Right renal pelvis (tissue), 4 donors: ENCODE measurements at regions not wholly inside any gene's neighbourhood (a gene's known extent, or its start where the extent isn't known, plus 50 kb on each side); places are given as distances from the start of the nearest gene placed in this dataset.

Experiments
- DNase-seq, 4 donors: peaks; one replicate each; pipeline ENCODE4 v3.0.0-alpha.2; 2013; ENCODE audit warnings: low read depth in 4 of 4, low spot score in 3 of 4, missing footprints in 1 of 4

GRCh38 chr10:89829262-89829886 is 128.0 kb downstream of the KIF20B start:
- DNase-seq = no peak

GRCh38 chr10:89829887-89830269 is 128.5 kb downstream of the KIF20B start:
- no peak for DNase-seq

GRCh38 chr10:89830624-89831023 is 129.2 kb downstream of the KIF20B start:
- no peak for DNase-seq

GRCh38 chr10:89836840-89837164 is 135.4 kb downstream of the KIF20B start:
- no peak for DNase-seq

GRCh38 chr10:89837165-89838043 is 136.0 kb downstream of the KIF20B start:
- DNase-seq = peak; percentile 35 to 57 (median 40)

GRCh38 chr10:89838044-89838615 is 136.7 kb downstream of the KIF20B start:
- no peak for DNase-seq

GRCh38 chr10:89845541-89846280 is 144.3 kb downstream of the KIF20B start:
- no peak for DNase-seq

GRCh38 chr10:89846281-89846630 is 144.9 kb downstream of the KIF20B start:
- DNase-seq = no peak

GRCh38 chr10:89846786-89847185 is 145.4 kb downstream of the KIF20B start:
- DNase-seq = no peak

GRCh38 chr10:89852872-89853271 is 151.5 kb downstream of the KIF20B start:
- DNase-seq = no peak

GRCh38 chr10:89853781-89854191 is 152.4 kb downstream of the KIF20B start:
- DNase-seq = no peak

- no peak for DNase-seq
These were observed 156.1 kb downstream of the KIF20B start for GRCh38 chr10:89857431-89858042.

- no peak for DNase-seq
These were observed 159.8 kb downstream of the KIF20B start for GRCh38 chr10:89861199-89861573.

GRCh38 chr10:89861584-89862301 is 160.4 kb downstream of the KIF20B start:
- DNase-seq = no peak

- no peak for DNase-seq
These were observed 166.6 kb downstream of the KIF20B start for GRCh38 chr10:89867964-89868363.

- DNase-seq = peak in 1 of 4 donors; percentile 33
These were observed 167.8 kb downstream of the KIF20B start for GRCh38 chr10:89869180-89869579.

GRCh38 chr10:89869592-89870156 is 168.3 kb downstream of the KIF20B start:
- DNase-seq = no peak

- DNase-seq = no peak
These were observed 169.5 kb downstream of the KIF20B start for GRCh38 chr10:89870936-89871335.

GRCh38 chr10:89873055-89873454 is 171.7 kb downstream of the KIF20B start:
- no peak for DNase-seq

- DNase-seq = no peak
These were observed 174.2 kb downstream of the KIF20B start for GRCh38 chr10:89875557-89875956.
